ENCODE measurements at regions not wholly inside any gene's neighbourhood (a gene's known extent, or its start where the extent isn't known, plus 50 kb on each side); places are given as distances from the start of the nearest gene placed in this dataset.

DNA sequence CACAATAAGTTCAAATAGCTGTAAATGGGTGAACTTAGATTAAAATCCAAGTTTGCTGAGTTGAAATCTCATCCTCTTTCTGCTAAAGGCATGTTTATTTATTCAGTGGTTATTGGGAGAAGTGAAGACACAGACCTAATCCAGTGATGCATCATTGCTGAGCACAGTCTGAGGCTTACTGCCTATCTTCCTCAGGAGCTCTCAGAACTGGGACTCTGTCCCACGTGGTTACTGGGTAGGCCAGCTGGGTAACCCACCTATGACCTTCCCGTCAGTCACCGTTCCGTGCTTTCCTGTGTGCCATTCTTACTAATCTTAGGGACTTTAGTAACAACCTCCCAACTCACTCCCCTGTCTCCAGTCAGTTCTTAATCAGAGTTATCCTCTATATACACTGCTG lies 226.8 kb upstream of the ATP10B start:
- H3K36me3 ChIP-seq, result no peaks in the 10 kb centered on the region
- H3K4me3 ChIP-seq, result no peak overlapping the region
- no peak for DNase-seq
- no peaks in the 10 kb centered on the region for H3K9me3 ChIP-seq
- no peaks in the 10 kb centered on the region for H3K27me3 ChIP-seq

DNA sequence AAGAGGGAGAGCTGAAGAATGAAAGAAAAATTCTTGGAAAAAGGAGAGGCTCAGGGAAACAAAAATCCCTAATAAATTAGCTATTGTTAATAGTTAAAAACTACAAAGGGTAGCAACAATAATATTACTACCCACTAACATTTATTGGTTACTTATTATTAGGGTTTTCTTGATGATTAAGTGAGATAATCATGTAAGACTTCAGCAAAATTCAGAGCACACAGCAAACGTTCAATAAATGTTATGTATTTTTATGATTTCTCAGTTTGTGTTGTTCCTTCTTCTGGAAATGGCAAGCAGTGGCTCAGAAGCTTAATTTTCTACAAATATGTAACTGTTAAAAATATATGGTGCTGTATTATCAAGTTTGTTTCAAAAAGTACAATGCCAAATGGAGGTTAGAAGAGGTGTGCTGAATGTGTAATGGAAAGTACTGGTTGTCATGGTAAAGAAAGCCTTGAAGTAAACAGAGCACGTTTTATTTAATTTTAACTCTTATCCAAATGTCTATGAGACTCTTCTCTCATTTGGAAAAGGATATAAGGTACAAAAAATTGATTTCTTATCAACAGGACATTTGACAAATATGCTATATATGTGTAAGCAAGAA lies 226.0 kb upstream of the ATP10B start:
- DNase-seq, result no peak
- Histone ChIP-seq H3K27me3 (no peaks in the 10 kb centered on the region), H3K36me3 (no peaks in the 10 kb centered on the region), H3K9me3 (no peaks in the 10 kb centered on the region), H3K4me3 (no peak overlapping the region)

DNA sequence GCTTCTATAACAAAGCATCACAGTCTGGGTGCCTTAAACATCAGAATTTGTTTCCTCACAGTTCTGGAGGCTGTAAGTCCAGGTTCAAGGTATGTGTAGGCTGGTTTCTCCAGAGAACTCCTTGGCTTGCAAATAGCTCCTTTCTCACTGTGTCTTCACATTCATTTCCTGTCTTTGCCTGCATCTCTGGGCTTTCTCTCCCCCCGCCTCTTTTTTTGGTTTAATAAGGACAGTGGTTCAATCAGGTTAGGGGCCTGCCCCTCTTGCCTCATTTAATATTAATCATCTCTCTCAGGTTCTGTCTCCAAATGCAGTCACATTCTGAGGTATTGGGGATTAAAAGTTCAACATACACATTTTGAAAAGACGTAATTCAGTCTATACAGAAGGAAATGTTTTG lies 225.5 kb upstream of the ATP10B start:
- DNase-seq, result no peak
- Histone ChIP-seq H3K36me3 (no peaks in the 10 kb centered on the region), H3K27me3 (no peaks in the 10 kb centered on the region), H3K9me3 (no peaks in the 10 kb centered on the region), H3K4me3 (no peak overlapping the region)

DNA sequence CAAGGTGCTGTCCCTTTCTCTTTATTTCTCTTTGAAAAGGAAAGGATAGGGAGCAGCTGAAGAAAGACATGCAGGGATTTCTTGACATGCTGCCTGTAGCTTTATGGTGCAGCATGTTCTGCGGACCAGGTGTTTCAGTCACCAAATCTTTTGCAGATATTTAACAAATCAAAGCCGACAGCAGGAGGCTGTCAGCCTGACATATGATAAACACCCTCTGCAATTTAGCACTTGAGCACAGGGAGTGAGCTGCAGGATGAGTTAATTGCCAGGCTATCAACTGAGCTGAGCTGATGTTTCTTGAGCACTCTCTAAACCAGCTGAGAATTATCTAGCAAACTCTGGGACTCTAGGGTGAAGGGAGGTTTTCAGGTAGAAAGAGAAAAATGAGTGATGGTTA lies 212.8 kb upstream of the ATP10B start:
- no peak for DNase-seq
- no peak overlapping the region for H3K4me3 ChIP-seq

DNA sequence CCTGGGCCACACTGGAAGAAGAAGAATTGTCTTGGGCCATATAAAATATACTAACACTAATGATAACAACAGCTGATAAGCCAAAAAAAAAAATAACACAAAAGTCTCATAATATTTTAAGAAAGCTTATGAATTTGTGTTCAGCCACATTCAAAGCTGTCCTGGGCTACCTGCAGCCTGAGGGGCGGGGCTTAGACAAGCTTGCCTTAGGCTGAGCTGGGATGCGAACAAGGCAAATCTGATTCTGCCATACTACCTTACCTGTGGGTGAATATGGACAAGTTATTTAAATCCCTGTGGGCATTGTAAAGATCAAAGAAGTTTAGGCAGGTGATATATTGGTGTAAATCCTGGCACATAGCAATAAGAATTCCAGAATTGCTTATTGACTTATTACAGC lies 212.3 kb upstream of the ATP10B start:
- no peaks in the 10 kb centered on the region for H3K9me3 ChIP-seq
- H3K27me3 ChIP-seq, result no peaks in the 10 kb centered on the region
- H3K4me3 ChIP-seq, result no peak overlapping the region
- no peak for DNase-seq
- no peaks in the 10 kb centered on the region for H3K36me3 ChIP-seq

More for the DNA sequence above, 212.8 kb upstream of the ATP10B start:
- Histone ChIP-seq H3K27me3 (no peaks in the 10 kb centered on the region), H3K9me3 (no peaks in the 10 kb centered on the region), H3K36me3 (no peaks in the 10 kb centered on the region)

DNA sequence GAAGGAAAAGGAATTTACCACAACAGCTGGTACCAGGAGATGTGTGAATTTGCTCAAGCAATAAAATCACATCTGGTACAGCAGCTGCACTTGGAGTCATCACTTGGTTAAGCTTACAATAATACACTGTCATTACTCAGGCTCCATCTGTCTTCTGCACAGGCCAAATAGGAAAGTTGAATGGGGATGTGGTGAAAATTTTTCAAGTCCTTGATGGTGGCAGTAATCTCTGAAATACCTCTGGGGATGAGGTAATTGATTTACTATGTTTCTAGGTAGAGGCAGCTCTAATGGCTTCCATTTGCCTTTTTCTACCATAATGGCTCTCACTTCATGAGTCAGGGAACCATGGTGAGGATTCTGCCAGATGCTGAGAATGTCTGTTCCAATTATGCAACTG lies 206.8 kb upstream of the ATP10B start:
- Histone ChIP-seq H3K9me3 (no peaks in the 10 kb centered on the region), H3K4me3 (no peak overlapping the region), H3K27me3 (no peaks in the 10 kb centered on the region), H3K36me3 (no peaks in the 10 kb centered on the region)
- no peak for DNase-seq

DNA sequence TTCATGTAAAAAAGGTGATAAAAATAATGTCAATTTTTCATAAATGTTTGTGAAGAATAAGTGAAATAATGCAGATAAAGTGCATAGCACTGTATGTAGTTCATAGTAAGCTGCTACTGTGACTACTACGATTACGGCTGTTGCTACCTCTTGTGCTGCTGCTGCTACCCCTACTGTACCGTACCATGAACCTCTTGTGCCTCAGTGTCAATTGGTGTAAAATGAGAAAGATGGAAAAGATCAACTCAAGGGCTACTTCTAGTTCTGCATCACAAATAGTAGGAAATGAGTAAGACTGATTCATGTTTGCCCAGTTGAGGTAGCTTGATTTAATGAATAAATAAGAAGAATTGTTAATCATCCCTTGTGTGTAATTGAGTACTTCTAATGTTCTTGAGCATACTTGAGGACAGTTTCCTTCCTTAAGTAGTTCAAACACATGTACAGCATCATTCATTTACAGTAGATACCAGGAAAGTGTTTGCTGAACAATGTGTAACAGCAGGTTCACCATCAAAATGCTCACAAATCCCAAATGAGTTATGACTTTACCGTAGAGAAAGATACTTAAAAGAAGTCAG lies 200.0 kb upstream of the ATP10B start:
- no peaks in the 10 kb centered on the region for H3K27me3 ChIP-seq
- no peak for DNase-seq
- no peak overlapping the region for H3K4me3 ChIP-seq
- H3K36me3 ChIP-seq, result no peaks in the 10 kb centered on the region
- H3K9me3 ChIP-seq, result no peaks in the 10 kb centered on the region

DNA sequence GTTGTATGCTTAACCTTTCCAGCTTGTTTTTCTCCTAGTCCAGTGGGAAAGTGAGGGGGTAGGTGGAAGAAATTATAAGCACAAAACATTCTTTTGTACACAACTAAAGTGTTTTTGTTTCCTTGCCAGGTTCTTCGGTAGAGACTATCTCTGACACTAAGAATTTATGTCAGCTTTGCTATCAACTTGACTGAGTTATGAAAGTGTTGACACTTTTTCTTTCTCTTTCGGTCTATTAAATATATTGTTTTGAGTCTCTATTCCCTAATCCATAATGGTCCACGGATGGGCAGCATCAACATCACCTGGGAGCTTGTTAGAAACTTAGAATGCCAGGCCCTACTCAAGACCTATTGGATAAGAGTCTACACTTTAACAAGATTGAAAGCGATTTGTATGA lies 195.0 kb upstream of the ATP10B start:
- Histone ChIP-seq H3K36me3 (no peaks in the 10 kb centered on the region), H3K9me3 (no peaks in the 10 kb centered on the region), H3K27me3 (no peaks in the 10 kb centered on the region), H3K4me3 (no peak overlapping the region)
- no peak for DNase-seq

DNA sequence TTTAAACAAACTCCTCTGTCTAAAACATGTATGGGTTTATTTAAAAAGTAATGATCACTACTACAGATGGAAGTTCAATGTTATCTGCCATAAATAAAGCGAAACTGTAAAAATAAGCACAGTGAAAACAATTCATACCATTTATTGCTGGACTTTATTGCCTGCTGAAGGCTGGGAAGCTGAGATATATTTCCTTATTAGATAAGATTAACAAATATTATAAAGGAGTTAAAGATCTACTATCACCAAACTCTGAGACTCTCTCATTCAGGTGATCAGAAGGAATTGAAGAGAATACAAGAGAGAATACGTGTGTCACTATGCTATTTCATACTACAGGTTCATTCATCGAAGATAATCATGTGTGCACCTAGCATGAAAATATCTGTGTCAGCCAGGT lies 190.9 kb upstream of the ATP10B start:
- H3K9me3 ChIP-seq, result no peaks in the 10 kb centered on the region
- H3K4me3 ChIP-seq, result no peak overlapping the region
- H3K27me3 ChIP-seq, result no peaks in the 10 kb centered on the region
- H3K36me3 ChIP-seq, result no peaks in the 10 kb centered on the region
- no peak for DNase-seq

DNA sequence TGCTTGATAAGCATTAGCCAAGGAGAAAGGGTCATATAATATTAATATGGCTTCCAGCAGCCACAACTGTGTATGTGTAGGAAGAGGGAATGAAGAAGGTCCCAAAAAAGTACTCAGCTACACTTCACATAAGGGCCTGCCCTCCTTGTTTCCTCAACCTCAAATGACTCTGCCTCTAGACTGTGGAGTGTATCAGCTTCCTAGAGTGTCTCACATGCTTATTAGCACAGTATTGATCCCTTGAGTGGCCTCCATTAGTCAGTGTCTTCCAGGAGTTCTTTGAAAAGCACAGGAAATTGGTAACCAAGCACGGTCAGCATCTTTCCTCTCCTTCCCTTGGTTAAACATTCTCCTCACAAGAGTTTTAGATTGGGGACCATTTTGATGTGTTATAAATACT lies 190.4 kb upstream of the ATP10B start:
- Histone ChIP-seq H3K27me3 (no peaks in the 10 kb centered on the region), H3K4me3 (no peak overlapping the region), H3K36me3 (no peaks in the 10 kb centered on the region), H3K9me3 (no peaks in the 10 kb centered on the region)
- DNase-seq, result no peak

DNA sequence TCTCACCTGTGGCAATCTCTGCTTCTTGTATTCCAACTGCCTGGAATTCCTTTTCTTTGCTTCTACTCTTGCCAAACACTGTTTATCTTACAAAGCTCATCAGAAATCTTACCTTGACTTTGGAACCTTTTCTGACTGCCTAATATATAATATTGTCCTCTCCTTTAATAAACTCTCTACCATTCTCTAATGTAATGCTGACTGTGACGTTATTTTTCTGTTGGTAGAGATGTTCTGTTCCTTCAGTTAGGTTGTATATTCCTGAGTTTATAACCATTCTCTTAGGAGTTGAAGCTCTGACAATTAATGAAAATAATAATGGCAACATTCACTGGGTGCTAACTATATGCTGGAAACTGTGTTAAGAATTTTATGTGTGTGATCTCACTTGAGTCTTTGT lies 188.8 kb upstream of the ATP10B start:
- Histone ChIP-seq H3K9me3 (no peaks in the 10 kb centered on the region), H3K36me3 (no peaks in the 10 kb centered on the region), H3K4me3 (no peak overlapping the region), H3K27me3 (no peaks in the 10 kb centered on the region)
- no peak for DNase-seq

DNA sequence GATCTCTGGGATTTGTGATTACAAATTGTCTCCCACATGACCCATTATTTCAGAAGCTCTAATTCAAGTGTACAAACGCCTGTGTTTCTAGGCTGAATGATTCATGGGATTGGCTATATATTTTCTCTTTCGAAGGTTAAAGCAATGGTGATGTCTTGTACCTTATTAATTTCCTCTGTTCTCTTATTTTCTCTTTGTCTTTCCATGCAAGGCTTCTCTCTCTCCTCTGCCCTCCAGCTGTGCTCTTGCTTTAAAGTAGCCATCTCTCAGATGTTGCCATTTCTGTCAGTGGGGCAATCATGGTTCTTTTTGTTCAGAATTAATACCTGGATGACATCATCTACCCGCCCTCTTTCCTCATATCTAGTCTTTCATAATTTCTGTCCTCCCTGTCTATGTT lies 184.3 kb upstream of the ATP10B start:
- DNase-seq, result no peak
- H3K36me3 ChIP-seq, result no peaks in the 10 kb centered on the region
- no peaks in the 10 kb centered on the region for H3K9me3 ChIP-seq
- no peaks in the 10 kb centered on the region for H3K27me3 ChIP-seq
- no peak overlapping the region for H3K4me3 ChIP-seq

DNA sequence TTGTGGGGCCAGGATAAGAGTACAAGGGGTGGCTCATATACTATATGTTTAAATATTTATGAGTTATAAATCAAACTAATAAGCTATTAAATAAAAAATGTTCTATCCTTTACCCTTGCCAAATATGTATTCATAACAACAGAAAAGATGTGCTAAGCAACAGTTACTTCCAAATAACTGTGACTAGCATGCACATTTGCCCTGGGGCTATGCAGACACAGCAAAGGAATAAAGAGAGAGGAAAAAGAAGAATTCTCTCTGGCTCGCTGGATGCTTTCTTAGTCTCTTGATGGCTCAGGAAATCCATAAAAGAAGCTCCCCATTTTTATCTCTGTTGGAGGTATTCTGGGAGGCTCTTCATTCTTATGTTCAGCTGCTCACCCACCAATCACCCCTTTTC lies 182.4 kb upstream of the ATP10B start:
- no peaks in the 10 kb centered on the region for H3K9me3 ChIP-seq
- no peak overlapping the region for H3K4me3 ChIP-seq
- H3K27me3 ChIP-seq, result no peaks in the 10 kb centered on the region
- no peak for DNase-seq
- H3K36me3 ChIP-seq, result no peaks in the 10 kb centered on the region

DNA sequence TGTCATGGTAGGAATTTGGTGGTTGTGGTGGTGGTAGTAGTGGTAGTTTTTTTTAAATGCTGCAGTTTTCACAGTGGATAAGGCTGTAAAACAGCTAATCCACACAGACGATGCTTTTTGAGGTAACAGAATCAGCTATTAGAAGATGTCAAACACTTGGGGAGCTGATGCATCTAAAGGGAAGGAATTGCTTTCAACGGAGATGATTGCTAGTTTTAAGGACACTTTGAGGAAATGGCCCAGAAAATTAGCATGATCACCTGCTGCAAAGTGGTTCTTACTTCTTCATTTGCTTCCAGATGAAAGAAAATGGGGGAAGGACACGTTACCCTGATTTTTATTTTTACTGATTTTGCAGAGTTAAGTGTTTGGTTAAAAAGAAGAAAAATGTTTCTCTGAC lies 178.2 kb upstream of the ATP10B start:
- Histone ChIP-seq H3K9me3 (no peaks in the 10 kb centered on the region), H3K4me3 (no peak overlapping the region), H3K27me3 (no peaks in the 10 kb centered on the region), H3K36me3 (no peaks in the 10 kb centered on the region)
- no peak for DNase-seq

DNA sequence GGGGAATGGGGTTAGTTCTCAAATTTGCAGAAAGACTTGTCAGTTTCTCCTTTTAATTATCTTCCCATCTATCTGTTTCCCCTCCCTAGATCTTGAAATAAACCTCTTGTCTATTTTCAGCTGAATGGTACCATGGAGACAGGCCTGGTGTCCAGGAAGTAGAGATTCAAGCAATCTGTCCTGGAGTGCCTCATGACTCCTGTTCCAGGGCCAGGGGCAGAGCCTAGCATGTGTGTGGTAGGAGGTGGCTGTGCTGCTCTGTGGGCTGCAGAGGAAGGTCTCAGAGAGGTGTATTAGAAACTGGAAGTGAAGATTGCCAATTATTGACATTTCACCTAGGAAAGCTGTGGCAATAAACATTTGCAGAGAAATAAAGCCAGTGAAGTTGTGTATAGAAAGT lies 175.8 kb upstream of the ATP10B start:
- DNase-seq, result no peak
- no peaks in the 10 kb centered on the region for H3K9me3 ChIP-seq
- no peak overlapping the region for H3K4me3 ChIP-seq
- H3K36me3 ChIP-seq, result no peaks in the 10 kb centered on the region
- H3K27me3 ChIP-seq, result no peaks in the 10 kb centered on the region

DNA sequence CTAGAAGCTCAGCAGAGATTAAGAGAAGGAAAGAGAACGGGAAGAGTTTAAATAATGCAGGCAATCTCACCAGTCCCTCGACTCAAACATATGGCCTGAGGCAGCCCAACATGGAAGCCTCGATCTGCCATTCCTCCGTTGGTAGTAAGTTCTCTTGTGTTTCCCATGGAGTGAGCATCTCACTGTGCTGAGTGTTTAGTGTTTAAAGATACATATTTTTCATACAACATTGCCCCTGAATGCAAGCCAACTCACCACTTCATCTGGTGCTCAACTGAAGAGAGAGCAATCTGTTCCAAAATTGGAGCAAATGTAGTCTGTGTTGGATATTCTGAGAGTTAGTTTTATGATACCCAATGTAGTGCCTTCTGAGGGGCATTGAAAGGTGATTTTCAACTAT lies 171.5 kb upstream of the ATP10B start:
- no peak overlapping the region for H3K4me3 ChIP-seq
- H3K27me3 ChIP-seq, result no peaks in the 10 kb centered on the region
- no peak for DNase-seq
- H3K36me3 ChIP-seq, result no peaks in the 10 kb centered on the region
- no peaks in the 10 kb centered on the region for H3K9me3 ChIP-seq

DNA sequence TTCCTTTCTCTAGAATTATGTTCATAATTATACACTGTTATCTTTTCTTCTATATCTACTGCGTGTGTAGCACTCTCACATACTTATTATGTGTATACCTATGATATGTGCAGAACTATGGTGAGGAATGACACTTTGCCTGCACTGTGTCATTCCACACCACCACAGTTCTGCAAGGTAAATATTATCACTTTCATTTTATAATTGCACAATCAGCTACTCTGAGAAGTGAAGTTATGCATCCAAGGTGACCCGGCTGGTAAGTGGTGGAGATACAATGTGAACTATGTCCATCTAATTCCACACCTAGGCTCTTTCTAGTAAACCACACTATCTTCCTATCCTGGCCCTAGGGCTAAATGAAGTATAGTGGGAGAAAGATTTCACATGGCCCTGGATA lies 170.1 kb upstream of the ATP10B start:
- Histone ChIP-seq H3K36me3 (no peaks in the 10 kb centered on the region), H3K9me3 (no peaks in the 10 kb centered on the region), H3K27me3 (no peaks in the 10 kb centered on the region), H3K4me3 (no peak overlapping the region)
- DNase-seq, result no peak

DNA sequence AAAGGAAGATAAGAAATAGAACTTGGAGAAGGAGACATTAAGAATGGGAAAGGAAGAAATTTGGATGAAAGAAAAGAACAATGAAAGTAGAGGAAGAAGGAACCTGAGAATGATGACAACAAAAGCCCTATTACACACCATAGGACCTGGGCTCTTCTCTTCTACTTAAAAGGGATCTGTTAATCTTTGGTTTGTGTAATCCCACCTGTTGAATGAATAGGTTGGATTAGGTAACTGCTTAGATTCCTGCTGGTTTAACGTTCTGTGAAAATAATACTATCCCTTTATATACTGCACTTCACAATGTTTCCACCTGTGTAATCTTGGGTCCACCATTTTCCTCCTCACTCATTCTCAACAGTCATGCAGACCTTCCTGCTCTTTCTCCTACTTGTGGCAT lies 157.8 kb upstream of the ATP10B start:
- DNase-seq, result no peak
- Histone ChIP-seq H3K4me3 (no peak overlapping the region), H3K9me3 (no peaks in the 10 kb centered on the region), H3K36me3 (no peaks in the 10 kb centered on the region), H3K27me3 (peaks cover 4% of the 10 kb centered on the region; the same call in 1 of the 2 replicates)

DNA sequence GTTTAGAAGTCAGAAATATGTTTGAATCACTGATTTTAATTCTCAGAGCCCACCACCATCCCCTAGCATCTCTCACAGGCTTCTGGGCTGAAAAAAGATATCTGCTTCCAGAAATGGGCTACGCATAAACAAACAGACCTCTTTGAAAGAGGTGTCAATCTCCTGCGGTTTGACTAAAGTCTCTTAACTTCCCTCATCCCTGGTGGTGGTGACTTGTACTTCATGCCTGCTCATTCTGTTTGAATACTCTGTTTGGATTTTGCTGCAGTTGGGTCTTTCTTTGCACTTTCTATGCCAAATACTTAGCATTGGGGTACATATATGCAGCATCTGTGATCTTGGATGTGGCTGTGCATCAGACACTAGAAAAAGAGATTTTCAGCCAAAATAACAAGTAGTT lies 157.2 kb upstream of the ATP10B start:
- no peaks in the 10 kb centered on the region for H3K9me3 ChIP-seq
- DNase-seq, result no peak
- no peaks in the 10 kb centered on the region for H3K36me3 ChIP-seq
- H3K27me3 ChIP-seq, result peaks cover 4% of the 10 kb centered on the region; the same call in 1 of the 2 replicates
- H3K4me3 ChIP-seq, result no peak overlapping the region
